ENCODE measurements at regions not wholly inside any gene's neighbourhood (a gene's known extent, or its start where the extent isn't known, plus 50 kb on each side); places are given as distances from the start of the nearest gene placed in this dataset.

DNA sequence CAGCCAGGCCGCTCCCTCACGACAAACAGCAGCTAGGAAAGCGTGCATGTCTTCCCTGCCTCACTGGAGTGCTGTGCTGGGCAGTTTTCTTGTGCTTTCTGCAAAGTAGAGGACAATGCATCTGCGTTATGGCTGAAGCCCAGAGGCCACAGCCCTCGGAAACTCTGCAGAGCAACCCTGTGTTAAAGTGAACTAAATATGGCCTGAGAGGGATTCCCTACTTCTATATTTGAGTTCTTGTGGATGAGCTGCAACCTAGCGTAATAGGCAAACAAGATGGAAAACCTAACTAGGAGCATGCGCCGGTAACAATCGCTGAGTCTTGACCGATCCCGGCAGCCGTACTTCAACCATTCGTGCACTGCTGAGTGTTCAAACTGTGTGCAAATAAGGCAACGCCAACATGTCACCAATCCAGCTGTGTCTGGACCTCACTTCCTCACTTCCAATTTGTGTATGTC lies 471.9 kb upstream of the HS6ST1 start:
- no peak for DNase-seq (ENCODE audit: low read depth in 2 of 2)

- no peak for DNase-seq (ENCODE audit: low read depth in 2 of 2)
These were observed 472.7 kb upstream of the HS6ST1 start for GRCh38 chr2:128791120-128791984.

- no peak for DNase-seq (ENCODE audit: low read depth in 2 of 2)
These were observed 473.3 kb upstream of the HS6ST1 start for GRCh38 chr2:128791985-128792320.

GRCh38 chr2:128792476-128793054 lies 473.9 kb upstream of the HS6ST1 start:
- DNase-seq (ENCODE audit: low read depth in 2 of 2) = no peak

DNA sequence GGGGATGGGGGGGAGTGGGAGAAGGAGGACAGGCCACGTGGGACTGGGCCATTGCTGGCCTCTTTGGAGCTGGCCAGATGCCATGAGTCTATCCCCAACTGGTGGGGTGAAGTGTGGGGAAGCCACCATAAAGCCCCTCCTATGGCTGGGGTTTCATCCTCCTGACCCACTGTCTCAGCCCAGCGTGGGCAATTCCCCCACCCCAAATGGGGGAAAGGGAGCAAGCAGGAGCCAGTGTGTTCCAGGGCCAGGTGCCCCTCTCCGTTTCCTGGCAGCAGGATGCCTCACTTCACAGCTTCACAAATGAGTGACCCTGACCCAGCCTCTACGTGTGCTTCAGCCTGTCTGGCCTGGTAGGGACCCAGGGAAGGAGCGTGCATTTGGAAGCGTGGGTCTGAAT lies 474.7 kb upstream of the HS6ST1 start:
- DNase-seq (ENCODE audit: low read depth in 2 of 2) = no peak

DNA sequence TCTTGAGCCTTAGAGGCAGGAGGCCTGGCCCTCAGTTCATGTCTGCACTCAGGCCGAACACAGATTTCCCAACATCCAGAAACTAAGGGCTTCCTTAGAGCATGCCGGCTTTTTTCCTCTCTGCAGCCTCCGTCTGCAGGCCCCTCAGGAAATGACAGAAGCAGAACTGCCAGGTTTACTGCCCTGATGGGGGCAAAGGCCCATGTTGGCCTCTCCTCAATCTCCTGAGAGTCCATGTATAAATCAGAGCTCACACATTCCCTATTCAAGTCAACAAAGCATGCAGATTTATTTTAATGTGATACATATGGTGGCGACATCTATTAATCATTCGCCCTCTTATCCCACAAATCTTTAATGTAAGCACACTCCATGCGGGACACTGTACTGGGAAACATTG lies 475.6 kb upstream of the HS6ST1 start:
- DNase-seq (ENCODE audit: low read depth in 2 of 2) = no peak

DNA sequence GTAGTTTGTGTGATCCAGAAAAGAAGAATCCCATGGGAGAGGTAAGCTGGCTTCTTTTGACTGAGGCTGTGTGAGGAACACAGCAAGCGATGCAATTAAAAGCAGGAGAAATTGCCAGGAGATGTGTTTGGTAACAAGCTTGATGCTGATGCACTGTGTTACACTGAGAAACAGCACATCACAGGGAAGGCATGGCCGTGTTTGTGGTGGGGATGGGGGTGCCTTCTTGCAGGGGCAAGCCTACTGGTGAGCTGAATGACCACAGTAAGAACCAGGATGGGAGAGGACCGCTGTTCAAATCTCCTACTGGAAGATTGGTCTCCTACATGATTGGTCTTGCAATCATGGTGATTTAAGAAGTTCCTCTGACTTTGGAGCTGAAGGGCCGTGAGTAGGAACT lies 477.7 kb upstream of the HS6ST1 start:
- no peak for DNase-seq (ENCODE audit: low read depth in 2 of 2)

- DNase-seq (ENCODE audit: low read depth in 2 of 2) = no peak
These were observed 478.4 kb upstream of the HS6ST1 start for GRCh38 chr2:128797092-128797491.

DNA sequence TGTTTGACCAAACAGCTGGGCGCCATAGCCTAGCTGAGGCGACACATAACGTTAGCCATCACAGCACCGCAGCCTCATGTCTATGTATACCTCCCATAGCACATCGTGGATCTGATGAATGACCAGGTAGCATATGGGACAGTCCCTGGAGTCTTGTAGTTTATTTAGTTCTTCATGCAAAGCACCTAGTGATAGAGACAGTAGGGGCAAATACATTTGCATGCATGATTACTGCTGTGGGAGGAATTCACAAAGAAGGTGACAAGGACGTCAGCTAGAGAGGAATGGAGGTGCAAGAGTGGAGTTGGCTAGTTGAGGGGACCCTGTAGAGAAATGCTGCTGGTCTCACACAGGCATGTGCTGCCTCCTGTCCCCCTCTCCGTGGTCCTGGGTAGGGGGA lies 478.9 kb upstream of the HS6ST1 start:
- DNase-seq (ENCODE audit: low read depth in 2 of 2) = no peak

- DNase-seq (ENCODE audit: low read depth in 2 of 2) = no peak
These were observed 479.3 kb upstream of the HS6ST1 start for GRCh38 chr2:128797937-128798336.

DNA sequence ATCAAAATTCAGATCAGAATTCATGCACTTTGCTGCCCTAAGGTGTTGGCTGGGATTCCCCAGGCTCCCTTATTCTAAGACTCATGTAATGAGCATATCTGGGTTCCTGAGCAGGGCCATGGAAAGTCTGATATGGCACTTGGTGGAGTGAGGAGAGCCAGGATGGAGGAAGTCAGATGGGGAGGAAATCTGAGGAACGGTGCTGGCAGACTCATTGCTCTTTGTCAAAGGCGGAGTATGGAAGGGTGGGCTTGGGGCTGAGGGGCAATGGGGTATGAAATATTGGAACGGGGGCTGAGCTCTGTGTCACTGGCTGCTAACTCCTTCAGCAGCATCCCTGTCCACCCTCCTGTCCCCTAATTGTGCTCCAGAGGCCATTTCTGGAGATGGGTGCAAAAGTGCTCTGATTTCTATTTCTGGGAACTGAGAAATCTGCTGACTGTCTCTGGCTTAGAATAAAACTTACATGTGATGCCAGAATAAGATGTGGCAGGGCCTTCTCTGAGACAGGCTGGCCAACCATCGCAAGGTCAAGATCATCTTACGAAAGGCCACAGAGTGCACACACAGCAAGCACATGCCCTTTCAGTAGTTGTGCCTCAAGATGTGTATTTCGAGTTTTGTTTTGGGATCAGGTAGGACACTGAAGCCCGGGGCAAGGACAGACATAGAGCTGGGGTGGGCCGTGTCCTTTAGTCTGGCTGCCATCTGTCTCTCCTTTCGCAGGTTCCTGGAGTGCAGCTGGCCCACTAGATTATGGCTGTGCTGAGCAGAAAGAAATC lies 480.0 kb upstream of the HS6ST1 start:
- no peak for DNase-seq (ENCODE audit: low read depth in 2 of 2)

DNA sequence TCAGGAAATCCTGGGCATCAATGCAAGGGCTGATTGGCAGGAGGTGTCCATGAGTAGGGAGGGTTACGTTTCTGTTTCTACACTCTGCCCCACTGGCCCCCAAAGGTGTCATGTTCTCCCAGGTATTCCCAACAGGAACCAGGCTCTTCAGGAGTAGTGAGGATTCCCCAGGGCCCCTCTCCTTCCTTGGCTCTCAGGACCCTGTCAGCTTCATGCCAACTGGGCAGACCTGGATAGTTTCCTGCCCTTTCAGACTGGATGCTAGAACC lies 480.6 kb upstream of the HS6ST1 start:
- no peak for DNase-seq (ENCODE audit: low read depth in 2 of 2)

DNA sequence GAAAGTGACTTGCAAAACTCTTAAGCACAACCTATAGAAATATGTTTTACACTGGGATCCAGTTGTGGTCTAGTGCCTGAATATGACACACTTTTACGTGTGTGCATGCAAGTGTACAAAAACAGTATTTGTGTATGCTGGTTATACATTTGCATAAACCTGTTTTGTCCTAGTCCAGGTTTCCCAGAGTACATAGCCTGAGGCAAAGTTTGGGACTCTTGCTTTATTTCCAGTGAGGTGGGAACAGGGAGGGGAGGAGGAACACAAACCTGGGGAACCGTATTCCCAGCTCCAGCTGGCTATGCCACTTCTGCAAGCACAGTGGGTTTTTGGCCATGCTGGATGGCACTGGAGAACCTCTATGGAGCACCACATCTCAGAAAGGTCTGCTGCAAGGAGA lies 481.1 kb upstream of the HS6ST1 start:
- no peak for DNase-seq (ENCODE audit: low read depth in 2 of 2)

- DNase-seq (ENCODE audit: low read depth in 2 of 2) = no peak
These were observed 482.9 kb upstream of the HS6ST1 start for GRCh38 chr2:128801576-128801975.

- DNase-seq (ENCODE audit: low read depth in 2 of 2) = no peak
These were observed 484.6 kb upstream of the HS6ST1 start for GRCh38 chr2:128803222-128803621.

DNA sequence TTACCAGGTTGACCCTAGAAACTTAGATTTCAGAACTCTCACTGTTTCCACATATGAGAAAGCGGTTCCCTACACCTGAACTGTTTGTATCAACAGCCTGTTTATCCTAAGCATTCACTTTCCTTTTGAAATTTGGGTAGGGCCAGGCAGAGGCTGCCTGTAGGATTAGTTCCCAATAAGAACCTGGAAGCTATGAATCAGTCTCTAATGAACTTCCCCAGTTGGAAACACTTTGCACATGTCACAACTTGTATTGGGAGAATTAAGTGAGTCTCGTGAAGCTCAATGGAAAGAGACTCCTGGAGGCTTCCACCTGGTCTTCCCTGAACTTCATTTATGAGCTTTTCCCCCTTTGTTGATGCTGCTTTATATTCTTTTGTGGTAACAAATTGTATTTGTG lies 486.6 kb upstream of the HS6ST1 start:
- no peak for DNase-seq (ENCODE audit: low read depth in 2 of 2)

- DNase-seq (ENCODE audit: low read depth in 2 of 2) = no peak
These were observed 487.2 kb upstream of the HS6ST1 start for GRCh38 chr2:128805918-128806317.

DNA sequence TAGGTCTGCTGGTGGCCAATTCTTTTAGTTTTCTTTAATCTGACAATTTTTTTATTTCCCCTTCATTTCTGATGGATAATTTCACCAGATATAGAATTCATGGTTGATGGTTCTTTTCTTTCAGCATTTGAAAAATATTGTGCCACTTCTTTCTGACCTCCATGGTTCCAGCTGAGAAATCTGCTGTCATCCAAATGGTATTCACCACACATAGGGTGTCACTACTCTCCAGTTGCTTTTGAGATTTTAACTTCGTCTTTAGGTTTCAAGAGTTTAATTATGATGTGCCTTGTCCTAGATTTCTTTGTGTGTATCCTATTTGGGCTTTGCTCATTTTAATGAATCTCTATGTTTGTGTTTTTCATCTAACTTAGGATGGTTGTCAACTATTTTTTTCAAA lies 488.6 kb upstream of the HS6ST1 start:
- no peak for DNase-seq (ENCODE audit: low read depth in 2 of 2)

DNA sequence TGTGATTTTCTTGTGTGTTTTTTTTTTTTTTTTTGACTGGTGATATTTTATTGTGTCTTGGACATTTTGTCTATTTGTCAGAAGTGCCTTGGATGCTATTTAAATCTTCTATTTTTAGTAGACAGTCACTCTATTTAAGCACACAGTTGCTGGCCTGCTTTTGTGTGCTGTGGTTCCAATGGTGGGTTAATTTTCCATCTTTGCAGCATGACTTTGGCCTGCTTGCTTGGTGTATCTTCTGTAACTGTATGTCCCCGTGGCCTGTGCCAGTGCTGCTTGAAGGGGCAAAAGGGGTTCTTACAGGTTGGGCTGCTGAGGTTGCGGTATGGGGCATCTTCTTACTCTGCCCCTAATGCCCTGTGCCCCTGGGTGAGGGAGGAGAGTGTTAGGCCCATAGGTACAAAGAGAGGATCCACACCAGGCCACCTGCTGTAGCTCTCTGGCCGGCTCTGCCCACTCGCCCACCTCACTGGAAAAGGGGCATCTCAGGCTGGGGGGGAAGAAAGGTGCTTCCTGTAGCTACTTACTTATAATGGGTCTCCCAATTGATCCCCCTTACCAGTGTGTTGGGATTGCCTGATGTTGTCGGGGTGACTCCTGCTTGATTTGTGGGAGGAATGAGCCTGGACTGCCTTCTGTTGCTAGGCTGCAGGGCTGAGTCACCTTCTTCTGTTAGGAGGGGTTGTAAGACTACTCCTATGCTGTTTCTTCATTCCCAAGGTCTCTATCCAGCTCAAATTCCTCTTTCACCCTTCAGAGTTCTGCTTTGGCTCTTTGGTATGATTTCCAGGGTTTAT lies 490.0 kb upstream of the HS6ST1 start:
- DNase-seq (ENCODE audit: low read depth in 2 of 2) = no peak

DNA sequence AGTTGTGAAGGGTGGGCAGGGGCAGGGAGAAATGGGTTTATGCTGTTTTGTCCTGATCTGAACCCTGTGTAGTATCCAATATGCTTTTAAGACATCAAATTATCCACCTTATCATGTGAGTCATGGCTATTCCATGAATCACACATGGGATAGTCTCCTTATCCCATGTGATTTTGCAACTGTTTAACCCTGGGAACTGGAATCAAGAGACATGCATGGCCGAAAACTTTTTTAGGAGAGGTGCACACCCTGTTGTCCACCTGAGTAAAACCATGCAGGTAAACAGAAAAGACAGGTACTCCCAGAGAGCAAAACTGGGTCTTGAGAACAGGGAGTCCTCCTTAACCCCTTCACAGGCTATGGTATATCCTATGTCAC lies 490.6 kb upstream of the HS6ST1 start:
- no peak for DNase-seq (ENCODE audit: low read depth in 2 of 2)

DNA sequence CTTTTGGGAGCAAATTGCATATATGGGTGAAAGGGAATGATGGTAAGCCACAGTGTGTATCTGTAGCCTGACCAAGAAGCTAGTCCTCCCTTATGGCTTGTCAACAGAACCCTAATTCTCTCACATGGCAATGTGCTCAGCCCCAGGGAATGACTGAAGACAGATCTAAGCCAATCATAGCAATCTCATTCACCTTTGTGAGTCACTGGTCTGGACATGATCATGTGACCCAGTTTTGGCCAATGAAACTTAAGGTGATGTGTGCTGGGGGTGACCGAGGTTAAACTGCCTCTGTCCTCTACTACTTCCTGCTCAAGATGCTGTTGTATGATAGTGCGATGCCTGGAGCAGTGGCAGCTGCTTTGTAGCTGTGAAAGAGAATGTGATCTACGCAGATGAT lies 491.2 kb upstream of the HS6ST1 start:
- no peak for DNase-seq (ENCODE audit: low read depth in 2 of 2)

- DNase-seq (ENCODE audit: low read depth in 2 of 2) = no peak
These were observed 493.7 kb upstream of the HS6ST1 start for GRCh38 chr2:128812183-128812940.
